ENCODE measurements at regions not wholly inside any gene's neighbourhood (a gene's known extent, or its start where the extent isn't known, plus 50 kb on each side); places are given as distances from the start of the nearest gene placed in this dataset.

- Mint-ChIP-seq H3K36me3 (no peaks in the 10 kb centered on the region), H3K27ac (peak overlapping the region in 2 of 10 donors; percentile 51 to 60)
- POLR2A ChIA-PET = no interaction called here
Measured at GRCh38 chr5:173697931-173698579, 81.6 kb upstream of the BOD1 start.

GRCh38 chr5:173699966-173700365 lies 83.5 kb upstream of the BOD1 start:
- Mint-ChIP-seq H3K36me3 (no peaks in the 10 kb centered on the region), H3K4me1 (peaks cover 4 to 18% (median 14%) of the 10 kb centered on the region in 4 donors), H3K27me3 (peaks cover 0 to 1% (median 0%) of the 10 kb centered on the region in 5 donors), H3K4me3 (no peak overlapping the region), H3K9me3 (no peaks in the 10 kb centered on the region), H3K27ac (peak overlapping the region in 1 of 10 donors; percentile 15)
- DNase-seq = no peak
- ATAC-seq = no peak
- POLR2A ChIA-PET = no interaction called here

More at GRCh38 chr5:173697931-173698579, 81.6 kb upstream of the BOD1 start:
- Mint-ChIP-seq H3K4me1 (peaks cover 4 to 18% (median 14%) of the 10 kb centered on the region in 4 donors), H3K4me3 (peak overlapping the region in 4 of 10 donors; percentile 14 to 66 (median 58)), H3K9me3 (no peaks in the 10 kb centered on the region), H3K27me3 (peaks cover 0 to 1% (median 0%) of the 10 kb centered on the region in 5 donors)
- ATAC-seq (no peak), DNase-seq (no peak)

DNA sequence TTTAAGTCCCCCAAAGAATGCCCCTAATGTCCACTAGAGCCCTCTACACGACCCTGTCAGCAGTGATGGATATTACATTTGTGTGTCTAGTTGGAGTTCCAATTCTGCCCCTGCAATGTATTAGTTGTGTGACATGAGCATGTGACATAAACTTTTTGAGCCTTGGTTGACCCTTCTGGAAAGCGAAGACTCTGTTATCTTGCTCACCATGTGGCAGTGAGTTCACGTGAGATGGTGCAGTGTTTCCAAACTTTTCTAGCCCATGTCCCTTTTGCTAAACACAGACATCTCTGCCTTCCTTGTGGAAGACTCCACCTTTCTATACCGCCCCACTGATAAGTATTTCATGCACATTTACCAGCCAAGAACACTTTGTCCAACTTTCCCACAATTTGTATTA lies 87.0 kb upstream of the BOD1 start:
- POLR2A ChIA-PET = no interaction called here
- ATAC-seq = no peak
- no peak overlapping the region for H3K27ac Mint-ChIP-seq
- no peaks in the 10 kb centered on the region for H3K27me3 Mint-ChIP-seq
- no peak for DNase-seq
- no peaks in the 10 kb centered on the region for H3K36me3 Mint-ChIP-seq
- H3K4me3 Mint-ChIP-seq = no peak overlapping the region
- no peaks in the 10 kb centered on the region for H3K9me3 Mint-ChIP-seq
- H3K4me1 Mint-ChIP-seq = peaks cover under 1 to 15% (median 4%) of the 10 kb centered on the region in 4 donors

- Mint-ChIP-seq H3K4me3 (no peak overlapping the region), H3K4me1 (peaks cover 0 to 8% (median 0%) of the 10 kb centered on the region in 4 donors), H3K9me3 (no peaks in the 10 kb centered on the region), H3K27me3 (no peaks in the 10 kb centered on the region), H3K36me3 (no peaks in the 10 kb centered on the region), H3K27ac (peak overlapping the region in 1 of 10 donors; percentile 44)
- POLR2A ChIA-PET = no interaction called here
- DNase-seq (no peak), ATAC-seq (no peak)
Measured at GRCh38 chr5:173704615-173705511, 88.4 kb upstream of the BOD1 start.

- Mint-ChIP-seq H3K27me3 (no peaks in the 10 kb centered on the region), H3K4me3 (no peak overlapping the region), H3K36me3 (no peaks in the 10 kb centered on the region), H3K4me1 (peaks cover 0 to 8% (median 0%) of the 10 kb centered on the region in 4 donors), H3K9me3 (no peaks in the 10 kb centered on the region), H3K27ac (no peak overlapping the region)
- POLR2A ChIA-PET = no interaction called here
- ATAC-seq (no peak), DNase-seq (no peak)
Measured at GRCh38 chr5:173705512-173706044, 89.1 kb upstream of the BOD1 start.

GRCh38 chr5:173706700-173707099 lies 90.2 kb upstream of the BOD1 start:
- Mint-ChIP-seq H3K9me3 (no peaks in the 10 kb centered on the region), H3K4me1 (peaks cover 0 to 8% (median 0%) of the 10 kb centered on the region in 4 donors), H3K36me3 (no peaks in the 10 kb centered on the region), H3K4me3 (no peak overlapping the region), H3K27me3 (peaks cover 0 to 5% (median 0%) of the 10 kb centered on the region in 5 donors), H3K27ac (no peak overlapping the region)
- DNase-seq (no peak), ATAC-seq (no peak)
- POLR2A ChIA-PET = no interaction called here

- ATAC-seq = no peak
- POLR2A ChIA-PET = no interaction called here
- peaks cover 0 to 5% (median 0%) of the 10 kb centered on the region in 5 donors for H3K27me3 Mint-ChIP-seq
- H3K4me1 Mint-ChIP-seq = peaks cover 0 to 10% (median 1%) of the 10 kb centered on the region in 4 donors
- H3K9me3 Mint-ChIP-seq = no peaks in the 10 kb centered on the region
- H3K36me3 Mint-ChIP-seq = no peaks in the 10 kb centered on the region
- H3K4me3 Mint-ChIP-seq = no peak overlapping the region
- H3K27ac Mint-ChIP-seq = no peak overlapping the region
- no peak for DNase-seq
Measured at GRCh38 chr5:173707392-173707791, 90.9 kb upstream of the BOD1 start.

DNA sequence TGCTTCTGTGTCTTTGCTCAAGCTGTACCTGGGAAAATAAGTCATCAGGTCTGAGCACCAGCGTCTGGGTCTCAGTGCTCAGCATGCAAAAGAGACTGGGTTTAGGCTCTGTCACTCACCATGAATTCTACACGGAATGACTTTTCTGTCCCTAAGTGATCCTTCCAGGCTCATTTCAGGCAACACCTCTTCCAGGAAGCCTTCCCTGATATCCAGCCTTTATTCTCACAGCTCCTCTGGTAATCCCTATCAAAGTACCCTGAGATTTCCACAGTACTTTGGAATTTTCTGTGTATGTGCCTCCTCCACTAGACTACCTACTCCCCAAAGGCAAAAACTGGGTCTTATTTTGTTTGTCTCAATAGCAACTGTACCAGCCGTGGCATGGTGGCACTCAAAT lies 92.7 kb upstream of the BOD1 start:
- DNase-seq = no peak
- no peaks in the 10 kb centered on the region for H3K9me3 Mint-ChIP-seq
- POLR2A ChIA-PET = no interaction called here
- no peak overlapping the region for H3K4me3 Mint-ChIP-seq
- no peak overlapping the region for H3K27ac Mint-ChIP-seq
- peaks cover 0 to 5% (median 0%) of the 10 kb centered on the region in 5 donors for H3K27me3 Mint-ChIP-seq
- H3K36me3 Mint-ChIP-seq = no peaks in the 10 kb centered on the region
- H3K4me1 Mint-ChIP-seq = peaks cover 0 to 13% (median 2%) of the 10 kb centered on the region in 4 donors
- ATAC-seq = no peak

GRCh38 chr5:173709761-173710160 lies 93.3 kb upstream of the BOD1 start:
- H3K27ac Mint-ChIP-seq = no peak overlapping the region
- H3K36me3 Mint-ChIP-seq = no peaks in the 10 kb centered on the region
- POLR2A ChIA-PET = no interaction called here
- peaks cover 0 to 5% (median 0%) of the 10 kb centered on the region in 5 donors for H3K27me3 Mint-ChIP-seq
- H3K4me1 Mint-ChIP-seq = peaks cover 0 to 15% (median 2%) of the 10 kb centered on the region in 4 donors
- H3K9me3 Mint-ChIP-seq = no peaks in the 10 kb centered on the region
- H3K4me3 Mint-ChIP-seq = no peak overlapping the region
- DNase-seq = no peak
- ATAC-seq = no peak

- DNase-seq = no peak
- no peak overlapping the region for H3K27ac Mint-ChIP-seq
- no peaks in the 10 kb centered on the region for H3K9me3 Mint-ChIP-seq
- no peak for ATAC-seq
- no peak overlapping the region for H3K4me3 Mint-ChIP-seq
- POLR2A ChIA-PET = no interaction called here
- no peaks in the 10 kb centered on the region for H3K36me3 Mint-ChIP-seq
- H3K4me1 Mint-ChIP-seq = peaks cover 0 to 16% (median 2%) of the 10 kb centered on the region in 4 donors
- H3K27me3 Mint-ChIP-seq = peaks cover 0 to 5% (median 0%) of the 10 kb centered on the region in 5 donors
Measured at GRCh38 chr5:173710528-173710927, 94.1 kb upstream of the BOD1 start.

DNA sequence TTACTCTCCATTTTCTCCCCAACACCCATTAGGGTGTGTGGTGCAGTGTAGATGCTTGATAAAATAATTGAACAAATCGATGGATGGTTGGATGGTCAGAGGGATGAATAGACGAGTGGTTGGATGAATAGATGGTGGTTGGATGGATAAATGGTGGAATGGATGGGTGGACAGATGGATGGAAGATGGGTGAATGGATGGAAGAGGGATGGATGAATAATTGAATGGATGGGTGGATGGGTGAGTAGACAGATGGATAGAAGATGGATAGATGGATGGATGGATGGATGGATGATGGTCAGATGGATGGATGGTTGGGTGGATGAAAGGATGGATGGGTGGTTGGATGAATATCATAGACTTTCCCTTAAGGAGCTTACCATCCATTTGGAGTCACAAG lies 95.0 kb upstream of the BOD1 start:
- POLR2A ChIA-PET = no interaction called here
- Mint-ChIP-seq H3K4me1 (peaks cover 0 to 16% (median 2%) of the 10 kb centered on the region in 4 donors), H3K27me3 (peaks cover 0 to 5% (median 0%) of the 10 kb centered on the region in 5 donors), H3K36me3 (no peaks in the 10 kb centered on the region), H3K4me3 (no peak overlapping the region), H3K9me3 (no peaks in the 10 kb centered on the region), H3K27ac (peak overlapping the region in 1 of 10 donors; percentile 25)
- DNase-seq (no peak), ATAC-seq (no peak)

- Mint-ChIP-seq H3K9me3 (no peaks in the 10 kb centered on the region), H3K4me3 (no peak overlapping the region), H3K36me3 (no peaks in the 10 kb centered on the region), H3K4me1 (peaks cover 0 to 8% (median 2%) of the 10 kb centered on the region in 4 donors), H3K27ac (peak overlapping the region in 1 of 10 donors; percentile 50), H3K27me3 (peaks cover 0 to 5% (median 0%) of the 10 kb centered on the region in 5 donors)
- ATAC-seq = no peak
- POLR2A ChIA-PET = no interaction called here
- no peak for DNase-seq
Measured at GRCh38 chr5:173712609-173713175, 96.2 kb upstream of the BOD1 start.

Data from naive thymus-derived CD8-positive, alpha-beta T cell (primary cell).